ENCODE measurements at regions not wholly inside any gene's neighbourhood (a gene's known extent, or its start where the extent isn't known, plus 50 kb on each side); places are given as distances from the start of the nearest gene placed in this dataset.

DNA sequence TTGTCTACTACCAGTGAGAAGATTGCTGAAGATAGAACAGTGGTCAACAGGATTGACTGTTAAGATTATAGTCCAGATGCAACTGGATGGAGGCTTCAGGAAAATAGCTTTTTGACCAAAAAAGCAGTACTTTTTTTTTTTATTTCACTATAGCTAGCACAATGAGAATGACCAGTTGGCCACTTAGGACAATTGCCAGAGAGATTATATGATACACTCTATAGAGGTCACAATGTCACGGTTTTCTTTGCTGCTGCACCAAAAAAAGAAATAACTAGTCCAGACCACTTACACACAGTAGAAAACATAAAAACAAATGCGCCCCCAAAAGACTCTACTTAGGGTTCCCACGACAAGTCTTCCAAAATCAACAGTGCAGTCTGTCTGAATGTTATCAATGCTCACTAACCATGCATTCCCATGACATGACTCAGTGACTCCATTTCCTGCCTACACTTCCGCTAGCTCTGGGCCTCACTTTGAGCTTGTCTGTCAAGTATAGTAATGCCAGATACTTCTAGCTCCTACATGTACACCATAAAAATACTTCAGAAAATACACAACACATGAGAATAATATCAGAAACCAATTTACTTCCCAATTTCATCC is 209.1 kb upstream of the STARD13 start:
- TF ChIP-seq POLR2AphosphoS5 (IDR thresholded peaks at IDR 0.05; ENCODE audit: borderline replicate concordance, low read depth, low read length) (no peak), EZH2 (IDR thresholded peaks at IDR 0.05) (no peak), FOXP2 (optimal IDR thresholded peaks at IDR 0.05; ENCODE audit: control extremely low read depth, extremely low read length, insufficient read depth) (no peak)

All from SK-N-MC (cell line).